B cell (primary cell): ENCODE measurements at regions not wholly inside any gene's neighbourhood (a gene's known extent, or its start where the extent isn't known, plus 50 kb on each side); places are given as distances from the start of the nearest gene placed in this dataset.

Experiments
- ATAC-seq: fragments of 200-7000 bp; cut with Tn5 transposase; one replicate; pipeline ENCODE4 v1.10.0; 2021; ENCODE audit warnings: low read depth, mild to moderate bottlenecking, moderate number of reproducible peaks, moderate library complexity
- CTCF ChIA-PET: fragments of 350-600 bp; sonication (Branson Sonifier 250); formaldehyde crosslinking; loops from one replicate; lab custom pipeline; 2021; ENCODE audit warnings: antibody characterized with exemption, inconsistent platforms; lab: Charles Lee
- POLR2A ChIA-PET: fragments of 350-600 bp; sonication (Branson Sonifier 250); formaldehyde crosslinking; loops from one replicate; lab custom pipeline; 2021; ENCODE audit warnings: antibody characterized with exemption; lab: Charles Lee
- DNase-seq: peaks from one replicate; pipeline ENCODE4 v3.0.0; 2013
- H2AFZ ChIP-seq: 2 replicates; pipeline ENCODE4 v1.6.1; 2012; ENCODE audit warnings: mild to moderate bottlenecking, low read depth, low read length; ENCODE audit not compliant: insufficient read depth, poor library complexity, severe bottlenecking
- H3K27ac ChIP-seq, 2 donors: 1 replicate in 1 of 2; 2 replicates in 1 of 2; pipeline ENCODE4 v1.5.1; 2012 to 2013; ENCODE audit warnings: low read length in 2 of 2, mild to moderate bottlenecking in 2 of 2, moderate library complexity in 1 of 2
- H3K27me3 ChIP-seq, 4 experiments: fragments of 200-600 bp in 1 of 4; sonication (generic) in 1 of 4; replicated peaks in 1 of 4; 1 replicate in 2 of 4; 2 replicates in 2 of 4; pipeline versions ENCODE4 v1.6.1 to v1.7.0; 2013 to 2016; ENCODE audit warnings: low read length in 3 of 4, mild to moderate bottlenecking in 2 of 4, mixed read lengths in 1 of 4, moderate library complexity in 1 of 4; ENCODE audit not compliant: insufficient read depth in 4 of 4, control insufficient read depth in 3 of 4; ENCODE audit errors: control extremely low read depth in 1 of 4
- H3K36me3 ChIP-seq, 2 experiments: replicated peaks in 1 of 2; 1 replicate in 1 of 2; 2 replicates in 1 of 2; pipeline versions ENCODE4 v1.6.1 to v1.7.1; 2013; ENCODE audit warnings: low read length in 1 of 2; ENCODE audit not compliant: insufficient read depth in 2 of 2, control insufficient read depth in 1 of 2; ENCODE audit errors: control extremely low read depth in 1 of 2, extremely low read depth in 1 of 2
- H3K4me1 ChIP-seq, 2 donors: fragments of 200-600 bp in 1 of 2; sonication (generic) in 1 of 2; 1 replicate in 1 of 2; 2 replicates in 1 of 2; pipeline versions ENCODE4 v1.5.1 to v1.6.1; 2013 to 2017; ENCODE audit warnings: low read length in 2 of 2; ENCODE audit not compliant: control insufficient read depth in 2 of 2, insufficient read depth in 2 of 2
- H3K4me2 ChIP-seq: replicated peaks from 2 replicates; pipeline ENCODE3; 2012; ENCODE audit warnings: mild to moderate bottlenecking, low read depth, low read length; ENCODE audit not compliant: poor library complexity, severe bottlenecking
- H3K4me3 ChIP-seq, 5 experiments: fragments of 200-600 bp in 1 of 5; sonication (generic) in 1 of 5; 1 replicate in 3 of 5; 2 replicates in 2 of 5; pipeline versions ENCODE4 v1.5.1 to v1.7.0; 2011 to 2016; ENCODE audit warnings: low read length in 4 of 5, mild to moderate bottlenecking in 4 of 5, low read depth in 2 of 5, control low read depth in 1 of 5, moderate library complexity in 1 of 5; ENCODE audit not compliant: insufficient read depth in 1 of 5; ENCODE audit errors: control extremely low read depth in 1 of 5, extremely low read depth in 1 of 5
- H3K79me2 ChIP-seq: fragments of 200-600 bp; sonication (generic); one replicate; pipeline ENCODE4 v1.6.0; 2016; ENCODE audit warnings: low read length; ENCODE audit not compliant: control insufficient read depth, insufficient read depth
- H3K9ac ChIP-seq: fragments of 200-600 bp; sonication (generic); 2 replicates; pipeline ENCODE4 v1.6.1; 2017; ENCODE audit warnings: mild to moderate bottlenecking, low read length, moderate library complexity
- H3K9me3 ChIP-seq, 3 donors: one replicate each; pipeline versions ENCODE4 v1.6.1 to v1.7.1; 2013; ENCODE audit warnings: low read length in 2 of 3; ENCODE audit not compliant: control insufficient read depth in 2 of 3, insufficient read depth in 1 of 3; ENCODE audit errors: control extremely low read depth in 1 of 3
- H4K20me1 ChIP-seq: 2 replicates; pipeline ENCODE4 v1.6.0; 2012; ENCODE audit warnings: mild to moderate bottlenecking, low read length; ENCODE audit not compliant: insufficient read depth, control insufficient read depth, poor library complexity, severe bottlenecking
- H3K27ac Mint-ChIP-seq: one replicate; pipeline ENCODE4 v1.8.0; 2021; ENCODE audit warnings: mixed read lengths
- H3K27me3 Mint-ChIP-seq: one replicate; pipeline ENCODE4 v1.8.0; 2021; ENCODE audit warnings: mixed read lengths
- H3K4me1 Mint-ChIP-seq: one replicate; pipeline ENCODE4 v1.8.0; 2021; ENCODE audit warnings: mixed read lengths
- H3K4me3 Mint-ChIP-seq: one replicate; pipeline ENCODE4 v1.8.0; 2021; ENCODE audit warnings: mixed read lengths
- H3K9me3 Mint-ChIP-seq: one replicate; pipeline ENCODE4 v1.8.0; 2022; ENCODE audit warnings: mixed read lengths; ENCODE audit not compliant: insufficient read depth
- EZH2 ChIP-seq: IDR thresholded peaks from 2 replicates; pipeline ENCODE4 v1.6.1; 2012; ENCODE audit warnings: borderline replicate concordance, low read depth, mild to moderate bottlenecking, moderate library complexity, low read length; ENCODE audit not compliant: insufficient read depth, poor library complexity, severe bottlenecking
- whole genome bisulfite sequencing: methylation state at CpG from one replicate; pipeline ENCODE4 v1.1.5; 2013; ENCODE audit warnings: missing lambda C conversion rate; ENCODE audit not compliant: insufficient coverage; 5-methylcytosine and 5-hydroxymethylcytosine counted together
- intact Hi-C: fragments of 100-400 bp; cut with micrococcal nuclease; formaldehyde crosslinking; loops from one replicate; pipeline ENCODE4 v1.10.0; 2022
- TF ChIP-seq, protein P1 (sequence below): fragments of 200-600 bp; IDR thresholded peaks from one replicate; pipeline ENCODE4 v1.8.0; 2022; ENCODE audit warnings: antibody characterized with exemption, mild to moderate bottlenecking

GRCh38 chr13:76503291-76503690, 382.9 kb downstream of the KCTD12 start:
- H2AFZ ChIP-seq: no peak overlapping the region
- POLR2A ChIA-PET: no interaction called here
- H3K4me2 ChIP-seq: no peak overlapping the region
- intact Hi-C loops: no loop called here
- ATAC-seq (no peak), DNase-seq (no peak)
- no peaks in the 10 kb centered on the region for H3K36me3 ChIP-seq
- H3K4me1 ChIP-seq: no peaks in the 10 kb centered on the region
- H3K79me2 ChIP-seq: no peaks in the 10 kb centered on the region
- Mint-ChIP-seq H3K4me3 (no peak overlapping the region), H3K27ac (no peak overlapping the region), H3K4me1 (no peaks in the 10 kb centered on the region), H3K9me3 (no peaks in the 10 kb centered on the region), H3K27me3 (peaks cover 17% of the 10 kb centered on the region)
- H3K9me3 ChIP-seq: no peaks in the 10 kb centered on the region
- H3K27me3 ChIP-seq: no peaks in the 10 kb centered on the region
- no peak overlapping the region for H3K4me3 ChIP-seq
- TF ChIP-seq EZH2: no peak
- TF ChIP-seq, protein P1, sequence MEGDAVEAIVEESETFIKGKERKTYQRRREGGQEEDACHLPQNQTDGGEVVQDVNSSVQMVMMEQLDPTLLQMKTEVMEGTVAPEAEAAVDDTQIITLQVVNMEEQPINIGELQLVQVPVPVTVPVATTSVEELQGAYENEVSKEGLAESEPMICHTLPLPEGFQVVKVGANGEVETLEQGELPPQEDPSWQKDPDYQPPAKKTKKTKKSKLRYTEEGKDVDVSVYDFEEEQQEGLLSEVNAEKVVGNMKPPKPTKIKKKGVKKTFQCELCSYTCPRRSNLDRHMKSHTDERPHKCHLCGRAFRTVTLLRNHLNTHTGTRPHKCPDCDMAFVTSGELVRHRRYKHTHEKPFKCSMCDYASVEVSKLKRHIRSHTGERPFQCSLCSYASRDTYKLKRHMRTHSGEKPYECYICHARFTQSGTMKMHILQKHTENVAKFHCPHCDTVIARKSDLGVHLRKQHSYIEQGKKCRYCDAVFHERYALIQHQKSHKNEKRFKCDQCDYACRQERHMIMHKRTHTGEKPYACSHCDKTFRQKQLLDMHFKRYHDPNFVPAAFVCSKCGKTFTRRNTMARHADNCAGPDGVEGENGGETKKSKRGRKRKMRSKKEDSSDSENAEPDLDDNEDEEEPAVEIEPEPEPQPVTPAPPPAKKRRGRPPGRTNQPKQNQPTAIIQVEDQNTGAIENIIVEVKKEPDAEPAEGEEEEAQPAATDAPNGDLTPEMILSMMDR: no peak
- CTCF ChIA-PET: no interaction called here
- no peak overlapping the region for H3K27ac ChIP-seq
- no CpG with 5 or more reads among the region's 1 CpG for WGBS
- no peak overlapping the region for H3K9ac ChIP-seq
- no peaks in the 10 kb centered on the region for H4K20me1 ChIP-seq

DNA sequence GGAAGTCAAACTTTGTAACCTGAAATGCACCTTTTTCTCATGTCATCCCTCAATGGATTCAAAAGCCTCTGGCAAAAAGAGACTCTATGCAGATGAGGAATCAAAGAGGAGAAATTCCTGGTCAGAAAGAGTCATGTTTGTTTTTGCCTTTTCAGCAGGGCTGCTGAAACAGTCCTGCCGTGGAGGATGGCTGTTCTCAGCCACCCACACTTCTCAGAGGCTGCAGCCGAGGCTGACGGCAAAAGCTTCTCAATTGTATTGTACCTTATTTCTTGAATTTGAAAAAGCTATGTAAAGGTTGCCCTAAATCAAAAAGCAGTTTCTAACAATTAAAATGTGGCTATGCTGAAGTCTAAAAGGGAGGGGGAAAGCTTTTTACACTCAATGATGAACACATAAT, 385.3 kb downstream of the KCTD12 start:
- no peak for ATAC-seq
- CTCF ChIA-PET: no interaction called here

More for the DNA sequence above, 385.3 kb downstream of the KCTD12 start:
- no peaks in the 10 kb centered on the region for H3K9me3 ChIP-seq
- Mint-ChIP-seq H3K4me3 (no peak overlapping the region), H3K4me1 (no peaks in the 10 kb centered on the region), H3K9me3 (no peaks in the 10 kb centered on the region), H3K27ac (no peak overlapping the region), H3K27me3 (peaks cover 14% of the 10 kb centered on the region)
- TF ChIP-seq EZH2: no peak
- TF ChIP-seq, protein P1: no peak
- H3K27ac ChIP-seq: no peak overlapping the region
- no peaks in the 10 kb centered on the region for H4K20me1 ChIP-seq
- intact Hi-C loops: no loop called here
- no peaks in the 10 kb centered on the region for H3K79me2 ChIP-seq
- H3K4me2 ChIP-seq: no peak overlapping the region
- WGBS: no CpG with 5 or more reads among the region's 3 CpGs
- no peaks in the 10 kb centered on the region for H3K27me3 ChIP-seq
- no peaks in the 10 kb centered on the region for H3K4me1 ChIP-seq
- POLR2A ChIA-PET: no interaction called here
- no peak overlapping the region for H2AFZ ChIP-seq
- H3K9ac ChIP-seq: no peak overlapping the region
- no peaks in the 10 kb centered on the region for H3K36me3 ChIP-seq
- H3K4me3 ChIP-seq: no peak overlapping the region
- no peak for DNase-seq
